ENCODE measurements at regions not wholly inside any gene's neighbourhood (a gene's known extent, or its start where the extent isn't known, plus 50 kb on each side); places are given as distances from the start of the nearest gene placed in this dataset.
"Not testable (repeated sequence)": the region's sequence is repeated elsewhere in the genome, so short reads cannot be mapped to it uniquely, and the experiment has no call there.

DNA sequence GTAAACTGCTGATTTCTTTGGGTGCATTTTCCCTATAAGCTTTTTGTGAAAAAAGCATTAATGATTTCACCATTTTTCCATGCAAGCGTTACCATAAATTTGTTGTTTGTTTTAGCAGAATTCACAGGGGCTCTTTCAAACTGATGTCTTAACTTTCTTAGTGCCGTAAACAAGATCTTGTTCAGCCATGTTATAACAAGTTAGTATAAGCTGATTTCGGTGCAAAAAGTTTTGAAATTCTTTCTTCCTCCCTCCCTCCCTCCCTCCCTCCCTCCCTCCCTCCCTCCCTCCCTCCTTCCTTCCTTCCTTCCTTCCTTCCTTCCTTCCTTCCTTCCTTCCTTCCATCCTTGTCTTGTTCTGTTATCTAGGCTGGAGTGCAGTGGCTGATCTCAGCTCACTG lies 71.7 kb upstream of the CHORDC1 start:
- ATAC-seq (no peak), DNase-seq (no peak)
- H3K9me3 ChIP-seq, result no peaks in the 10 kb centered on the region
- no peak overlapping the region for H3K4me3 ChIP-seq
- TF ChIP-seq POLR2A (IDR thresholded peaks at IDR 0.05) (no peak), CTCF (IDR thresholded peaks at IDR 0.05) (no peak)
- no peaks in the 10 kb centered on the region for H3K4me1 ChIP-seq
- H3K27ac ChIP-seq, result no peak overlapping the region
- no peaks in the 10 kb centered on the region for H3K27me3 ChIP-seq
- intact Hi-C loops (cut with DNase I), result no loop called here
- H3K36me3 ChIP-seq, result no peaks in the 10 kb centered on the region
- WGBS (ENCODE audit: insufficient coverage, low coverage, low lambda C conversion rate, missing lambda C conversion rate), result 91% methylated on average over 3 of the region's 3 CpGs

DNA sequence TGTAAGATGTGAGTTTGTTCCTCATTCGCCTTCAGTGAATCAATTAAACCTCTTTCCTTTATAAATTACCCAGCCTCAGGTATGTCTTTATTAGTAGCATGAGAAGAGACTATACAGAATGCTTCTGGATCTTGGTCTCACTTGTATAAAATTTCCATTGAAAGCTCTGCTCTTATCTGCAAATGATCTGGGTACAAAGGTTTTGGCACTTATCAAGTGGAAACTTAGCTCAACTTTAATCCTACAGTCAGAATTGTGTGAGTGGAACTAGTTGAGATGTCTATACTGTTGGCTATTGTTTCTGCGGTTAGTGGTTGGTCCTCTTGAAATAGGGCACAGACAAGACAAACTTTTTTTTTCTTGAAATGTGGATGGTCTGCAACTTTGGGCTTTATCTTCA lies 71.2 kb upstream of the CHORDC1 start:
- Histone ChIP-seq H3K4me1 (no peaks in the 10 kb centered on the region), H3K36me3 (no peaks in the 10 kb centered on the region), H3K4me3 (no peak overlapping the region), H3K9me3 (no peaks in the 10 kb centered on the region), H3K27me3 (no peaks in the 10 kb centered on the region), H3K27ac (no peak overlapping the region)
- TF ChIP-seq CTCF (IDR thresholded peaks at IDR 0.05) (no peak), POLR2A (IDR thresholded peaks at IDR 0.05) (no peak)
- 63% methylated on average over 2 of the region's 2 CpGs for WGBS (ENCODE audit: insufficient coverage, low coverage, low lambda C conversion rate, missing lambda C conversion rate)
- DNase-seq (no peak), ATAC-seq (peak; percentile 47 to 88 (median 70))
- intact Hi-C loops (cut with DNase I), result no loop called here

- no peaks in the 10 kb centered on the region for H3K9me3 ChIP-seq
- WGBS (ENCODE audit: insufficient coverage, low coverage, low lambda C conversion rate, missing lambda C conversion rate), result 30% methylated on average over 3 of the region's 3 CpGs
- H3K4me1 ChIP-seq, result no peaks in the 10 kb centered on the region
- H3K4me3 ChIP-seq, result no peak overlapping the region
- H3K36me3 ChIP-seq, result no peaks in the 10 kb centered on the region
- no peak overlapping the region for H3K27ac ChIP-seq
- H3K27me3 ChIP-seq, result no peaks in the 10 kb centered on the region
- intact Hi-C loops (cut with DNase I), result no loop called here
- peak; percentile 58 to 78 (median 68) for ATAC-seq
- no peak for DNase-seq
- TF ChIP-seq CTCF (IDR thresholded peaks at IDR 0.05) (peak; percentile 65 to 72 (median 68)), POLR2A (IDR thresholded peaks at IDR 0.05) (no peak)
Measured at GRCh38 chr11:90288212-90288821, 65.5 kb upstream of the CHORDC1 start.

GRCh38 chr11:90286640-90287039 lies 63.8 kb upstream of the CHORDC1 start:
- Histone ChIP-seq H3K27me3 (no peaks in the 10 kb centered on the region), H3K9me3 (no peaks in the 10 kb centered on the region), H3K4me1 (no peaks in the 10 kb centered on the region), H3K4me3 (no peak overlapping the region), H3K27ac (no peak overlapping the region), H3K36me3 (no peaks in the 10 kb centered on the region)
- DNase-seq (peak in 1 of 3 donors; percentile 47), ATAC-seq (peak; percentile 86 to 92 (median 90))
- TF ChIP-seq POLR2A (IDR thresholded peaks at IDR 0.05), result peak; percentile 25
- TF ChIP-seq CTCF (IDR thresholded peaks at IDR 0.05), result peak in 1 of 4 donors; percentile 4
- 32% methylated on average over 2 of the region's 2 CpGs for WGBS (ENCODE audit: insufficient coverage, low coverage, low lambda C conversion rate, missing lambda C conversion rate)
- intact Hi-C loops (cut with DNase I), result no loop called here

DNA sequence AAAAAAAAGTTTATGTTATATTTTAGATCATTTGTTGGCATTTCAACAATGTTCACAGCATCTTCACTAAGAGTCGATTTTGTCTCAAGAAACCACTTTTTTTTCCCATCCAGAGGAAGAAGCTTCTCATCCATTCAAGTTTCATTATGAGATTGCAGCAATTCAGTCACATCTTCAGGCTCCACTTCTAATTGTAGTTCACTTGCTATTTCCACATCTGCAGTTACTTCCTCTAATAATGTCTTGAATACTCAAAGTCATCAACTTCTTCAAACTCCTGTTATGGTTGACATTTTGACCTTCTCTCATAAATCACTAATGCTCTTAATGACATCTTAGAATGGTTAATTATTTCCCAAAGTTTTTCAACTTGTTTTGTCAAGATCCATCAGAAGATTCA lies 61.3 kb upstream of the CHORDC1 start:
- 74% methylated on average over 1 of the region's 1 CpG for WGBS (ENCODE audit: insufficient coverage, low coverage, low lambda C conversion rate, missing lambda C conversion rate)
- no peaks in the 10 kb centered on the region for H3K27me3 ChIP-seq
- no peaks in the 10 kb centered on the region for H3K36me3 ChIP-seq
- H3K27ac ChIP-seq, result no peak overlapping the region
- ATAC-seq (no peak), DNase-seq (no peak)
- intact Hi-C loops (cut with DNase I), result no loop called here
- no peaks in the 10 kb centered on the region for H3K4me1 ChIP-seq
- no peak for TF ChIP-seq CTCF (IDR thresholded peaks at IDR 0.05)
- no peak for TF ChIP-seq POLR2A (IDR thresholded peaks at IDR 0.05)
- H3K4me3 ChIP-seq, result no peak overlapping the region
- no peaks in the 10 kb centered on the region for H3K9me3 ChIP-seq

GRCh38 chr11:90282551-90283071 lies 59.8 kb upstream of the CHORDC1 start:
- DNase-seq, result peak; percentile 61 to 83 (median 74)
- WGBS (ENCODE audit: insufficient coverage, low coverage, low lambda C conversion rate, missing lambda C conversion rate), result 26% methylated on average over 9 of the region's 13 CpGs
- H3K4me3 ChIP-seq; H3K27ac ChIP-seq; H3K9me3 ChIP-seq; H3K36me3 ChIP-seq; H3K4me1 ChIP-seq; H3K27me3 ChIP-seq; intact Hi-C loops (cut with DNase I): not testable (repeated sequence)
- ATAC-seq, result peak; percentile 56 to 74 (median 66)
